ENCODE measurements at regions not wholly inside any gene's neighbourhood (a gene's known extent, or its start where the extent isn't known, plus 50 kb on each side); places are given as distances from the start of the nearest gene placed in this dataset.

DNA sequence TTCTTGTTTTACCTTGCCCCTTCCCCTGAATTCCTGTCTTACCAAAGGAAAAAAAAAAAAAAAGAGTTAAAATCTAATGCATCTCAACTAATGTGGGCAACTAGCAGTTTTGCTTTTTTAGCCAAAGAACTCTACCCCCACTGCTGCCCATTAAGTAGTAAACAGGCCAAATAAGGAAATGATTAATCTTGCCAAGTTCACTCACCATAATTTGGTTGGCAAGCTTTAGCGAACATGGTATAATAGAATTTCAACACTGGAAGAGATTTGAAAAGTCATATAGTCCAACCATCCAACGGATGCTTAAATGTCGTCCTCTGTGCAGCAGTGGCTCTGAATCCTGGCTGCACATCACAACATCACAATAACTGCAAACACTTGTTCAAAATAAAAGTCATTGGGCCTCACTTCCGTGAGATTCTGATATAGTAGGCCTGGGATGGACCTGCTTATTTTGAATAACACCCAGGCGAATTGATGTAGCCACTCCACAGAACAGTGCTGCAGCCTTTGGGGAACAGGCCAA is 142.0 kb upstream of the UBE2E1 start:
- no peak for DNase-seq (ENCODE audit: low read depth in 4 of 4, low spot score in 2 of 4)

DNA sequence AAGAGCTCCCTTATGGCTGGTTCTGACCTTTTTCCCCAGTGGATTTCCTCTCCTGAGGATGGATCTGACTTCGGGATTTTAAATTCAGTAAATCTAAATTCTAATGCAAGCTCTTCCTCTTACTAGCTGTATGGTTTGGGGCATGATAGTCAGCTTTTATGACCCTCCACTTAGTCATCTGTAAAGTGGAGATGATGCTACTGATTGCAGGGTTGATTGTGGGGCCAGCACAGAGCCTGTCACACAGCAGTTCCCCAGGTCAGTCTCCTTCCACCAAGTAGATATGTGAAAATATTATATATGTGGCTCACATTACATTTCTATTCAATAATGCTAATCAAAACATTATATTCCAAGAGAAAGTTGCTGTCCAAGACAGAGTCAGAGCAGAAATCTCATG is 141.3 kb upstream of the UBE2E1 start:
- no peak for DNase-seq (ENCODE audit: low read depth in 4 of 4, low spot score in 2 of 4)

DNA sequence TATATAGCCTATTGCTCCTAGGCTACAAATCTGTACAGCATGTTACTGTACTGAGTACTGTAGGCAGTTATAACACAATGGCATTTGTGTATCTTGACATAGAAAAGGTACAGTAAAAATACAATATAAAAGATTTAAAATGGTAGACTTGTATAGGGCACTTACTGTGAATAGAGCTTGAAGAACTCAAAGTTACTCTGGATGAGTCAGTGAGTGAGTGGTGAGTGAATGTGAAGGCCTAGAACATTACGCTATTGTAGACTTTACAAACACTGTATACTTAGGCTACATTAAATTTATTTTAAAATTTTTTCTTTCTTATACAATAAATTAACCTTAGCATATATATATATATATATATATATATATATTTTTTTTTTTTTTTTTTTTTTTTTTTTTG is 140.0 kb upstream of the UBE2E1 start:
- DNase-seq (ENCODE audit: low read depth in 4 of 4, low spot score in 2 of 4) = no peak

DNA sequence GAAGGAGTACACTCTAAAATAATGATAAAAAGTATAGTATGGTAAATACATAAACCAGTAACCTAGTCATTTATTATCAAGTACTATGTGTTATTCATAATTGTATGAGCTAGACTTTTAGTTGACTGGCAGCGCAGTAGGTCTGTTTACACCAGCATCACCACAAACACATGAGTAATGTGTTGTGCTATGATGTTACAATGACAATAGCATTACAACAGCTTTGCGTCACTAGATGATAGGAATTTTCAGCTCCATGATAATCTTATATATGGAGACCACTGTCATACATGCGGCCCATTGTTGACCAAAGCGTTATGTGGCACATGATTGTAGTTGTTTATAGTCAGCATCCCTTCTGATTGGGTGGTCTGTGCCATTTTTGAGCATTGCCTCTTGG is 138.9 kb upstream of the UBE2E1 start:
- DNase-seq (ENCODE audit: low read depth in 4 of 4, low spot score in 2 of 4) = no peak

DNA sequence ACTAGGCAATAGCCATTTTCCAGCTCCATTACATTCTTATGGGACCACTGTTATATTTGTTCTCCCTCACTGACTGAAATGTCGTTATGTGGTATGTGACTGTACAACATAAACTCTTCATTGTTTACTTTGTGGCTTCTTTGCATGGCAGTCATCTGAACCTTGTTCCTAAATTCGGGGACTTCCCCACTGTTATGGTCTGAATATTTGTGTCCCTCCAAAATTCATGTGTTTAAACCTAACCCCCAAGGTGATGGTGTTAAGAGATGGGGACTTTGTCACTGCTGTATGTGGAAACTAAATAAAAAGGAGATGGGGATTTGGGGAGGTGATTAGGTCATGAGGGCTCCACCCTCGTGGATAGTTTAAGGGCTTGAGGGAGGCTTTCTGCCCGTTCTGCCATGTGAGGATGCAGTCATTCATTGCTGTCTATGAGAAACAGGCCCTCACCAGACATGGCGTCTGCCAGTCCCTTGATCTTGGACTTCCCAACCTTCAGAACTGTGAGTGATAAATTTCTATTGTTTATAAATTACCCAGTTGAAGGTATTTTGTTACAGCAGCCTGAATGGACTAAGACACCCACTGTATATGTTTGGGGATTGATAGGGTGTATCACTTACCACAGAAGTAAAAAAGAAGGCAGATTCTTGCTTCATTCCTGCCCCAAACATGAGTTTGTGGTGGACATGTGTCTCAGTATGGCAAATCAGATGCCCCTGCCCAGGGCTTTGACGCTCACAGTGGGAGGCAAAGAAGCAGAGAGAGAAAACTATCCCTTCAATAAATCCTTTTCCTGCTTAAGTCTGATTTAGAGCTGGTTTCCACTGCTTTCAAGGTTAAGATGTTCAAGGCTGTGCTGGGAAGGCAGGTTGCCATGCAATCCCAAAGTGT is 138.0 kb upstream of the UBE2E1 start:
- DNase-seq (ENCODE audit: low read depth in 4 of 4, low spot score in 2 of 4) = no peak

DNA sequence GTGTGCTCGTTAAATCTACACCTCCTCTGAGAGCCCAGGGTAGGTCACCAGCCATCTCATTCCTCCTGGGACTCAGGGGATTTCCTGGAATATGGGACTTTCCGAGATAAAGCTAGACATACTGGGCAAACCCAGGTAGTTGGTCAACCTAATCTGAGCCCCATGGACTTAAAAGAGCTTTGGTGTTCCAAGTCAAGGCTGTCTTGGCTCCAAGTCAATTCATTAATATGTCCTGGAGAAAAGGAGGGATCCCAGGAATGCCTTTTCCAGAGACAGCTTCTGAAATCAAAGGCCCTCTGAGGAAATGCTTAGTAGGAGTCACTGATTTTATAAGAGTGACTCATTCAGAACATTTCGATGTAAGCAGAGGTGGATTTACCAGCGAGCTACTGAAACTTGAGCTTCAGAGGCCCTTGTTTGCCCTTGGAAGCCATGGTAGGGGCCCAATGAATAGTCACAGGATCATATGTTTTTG is 137.3 kb upstream of the UBE2E1 start:
- no peak for DNase-seq (ENCODE audit: low read depth in 4 of 4, low spot score in 2 of 4)

DNA sequence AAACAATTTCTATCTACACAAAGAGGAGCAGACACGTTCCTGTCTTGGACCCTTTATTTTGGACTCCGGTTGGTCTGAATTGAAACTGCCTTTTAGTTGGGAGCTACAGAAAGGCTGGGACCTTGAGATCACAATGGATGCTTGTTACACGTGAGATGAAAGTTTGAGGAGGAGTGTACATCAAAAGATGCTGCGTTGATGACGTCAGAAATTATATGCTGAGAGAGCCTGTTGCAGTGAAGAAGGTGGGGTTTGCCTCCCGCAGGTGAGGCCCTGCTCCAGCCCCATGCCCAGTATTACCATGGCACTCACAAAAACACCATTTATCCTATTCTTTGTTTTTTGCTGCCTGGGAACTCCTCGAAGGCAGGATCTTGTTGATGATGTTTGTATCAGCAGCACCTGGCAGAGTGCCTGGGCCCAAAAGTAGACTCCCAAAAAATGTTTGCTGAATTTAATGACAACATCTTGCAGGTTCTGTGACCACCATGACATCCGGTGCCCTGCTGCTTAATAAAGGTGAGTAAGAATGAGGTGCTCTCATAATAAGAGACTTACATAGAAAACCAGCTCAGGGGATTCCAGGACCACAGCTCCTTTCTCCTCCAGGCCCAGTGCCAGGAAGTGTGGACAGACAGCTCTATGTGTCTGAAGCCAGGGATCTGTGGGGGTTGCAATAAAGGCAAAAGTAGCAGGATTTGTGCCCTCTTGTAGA is 136.1 kb upstream of the UBE2E1 start:
- no peak for DNase-seq (ENCODE audit: low read depth in 4 of 4, low spot score in 2 of 4)

DNA sequence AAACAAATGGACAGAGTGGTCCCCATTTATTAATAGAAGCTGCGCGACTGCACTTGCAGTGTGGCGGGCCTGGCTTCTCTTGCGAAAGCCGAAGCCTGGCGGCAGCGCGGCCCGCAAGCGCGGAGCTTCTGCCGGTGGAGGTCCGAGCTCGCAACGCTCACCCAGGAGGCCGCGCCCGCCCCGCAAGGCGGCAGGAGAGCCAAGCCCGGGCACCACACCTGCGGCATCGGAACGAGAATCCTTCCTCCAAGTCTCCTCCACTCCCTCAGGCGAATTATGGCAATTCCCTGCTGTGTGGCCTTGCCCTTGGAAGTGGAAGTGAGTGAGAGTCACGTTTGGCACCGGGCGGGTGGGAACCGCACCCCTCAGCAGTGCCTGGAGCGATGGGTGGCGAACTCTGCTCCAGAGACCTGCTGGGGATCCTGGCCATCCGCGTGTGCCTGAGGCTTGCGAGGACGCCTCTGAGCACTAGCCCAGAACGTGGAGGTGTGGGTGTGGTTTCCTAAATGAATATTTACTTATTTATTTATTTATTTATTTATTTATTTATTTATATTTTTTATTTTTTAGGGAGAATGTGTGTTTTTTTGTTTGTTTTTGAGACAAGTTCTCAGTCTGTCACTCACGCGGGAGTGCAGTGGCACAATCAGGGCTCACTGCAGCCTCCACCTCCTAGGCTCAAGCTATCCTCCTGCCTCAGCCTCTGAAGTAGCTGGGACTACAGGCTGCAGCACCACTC is 133.7 kb upstream of the UBE2E1 start:
- DNase-seq (ENCODE audit: low read depth in 4 of 4, low spot score in 2 of 4) = peak in 2 of 4 donors; percentile 14 to 19

DNA sequence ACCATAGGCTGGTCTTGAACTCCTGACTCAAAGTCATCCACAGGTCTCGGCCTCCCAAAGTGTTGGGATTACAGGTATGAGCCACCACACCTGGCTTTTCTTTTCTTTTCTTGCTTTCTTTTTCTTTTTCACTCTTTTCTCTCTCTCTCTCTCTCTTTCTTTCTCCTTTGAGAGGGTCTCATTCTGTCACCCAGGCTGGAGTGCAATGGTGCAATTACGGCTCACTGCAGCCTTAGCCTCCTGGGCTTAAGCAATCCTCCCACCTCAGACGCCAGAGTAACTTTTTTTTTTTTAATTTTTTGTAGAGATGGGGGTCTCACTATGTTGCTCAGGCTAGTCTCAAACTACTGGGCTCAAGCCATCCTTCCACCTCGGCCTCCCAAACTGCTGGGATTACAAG is 133.1 kb upstream of the UBE2E1 start:
- DNase-seq (ENCODE audit: low read depth in 4 of 4, low spot score in 2 of 4) = no peak

DNA sequence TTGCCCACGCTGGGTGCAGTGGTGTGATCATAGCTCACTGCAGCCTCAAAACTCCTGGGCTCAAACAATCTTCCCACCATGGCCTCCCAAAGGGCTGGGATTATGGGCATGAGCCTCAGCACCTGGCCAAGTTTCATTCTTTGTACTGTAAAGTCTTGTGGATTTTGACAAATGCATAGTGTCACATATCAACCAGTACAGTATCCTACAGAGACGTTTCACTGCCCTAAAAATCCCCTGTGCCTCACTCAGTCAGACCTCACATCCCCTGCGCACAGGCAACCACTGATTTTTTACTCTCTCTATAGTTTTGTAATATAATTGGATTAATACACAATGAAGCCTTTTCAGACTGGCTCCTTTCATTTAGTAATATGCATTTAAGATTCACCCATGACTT is 130.7 kb upstream of the UBE2E1 start:
- no peak for DNase-seq (ENCODE audit: low read depth in 4 of 4, low spot score in 2 of 4)

DNA sequence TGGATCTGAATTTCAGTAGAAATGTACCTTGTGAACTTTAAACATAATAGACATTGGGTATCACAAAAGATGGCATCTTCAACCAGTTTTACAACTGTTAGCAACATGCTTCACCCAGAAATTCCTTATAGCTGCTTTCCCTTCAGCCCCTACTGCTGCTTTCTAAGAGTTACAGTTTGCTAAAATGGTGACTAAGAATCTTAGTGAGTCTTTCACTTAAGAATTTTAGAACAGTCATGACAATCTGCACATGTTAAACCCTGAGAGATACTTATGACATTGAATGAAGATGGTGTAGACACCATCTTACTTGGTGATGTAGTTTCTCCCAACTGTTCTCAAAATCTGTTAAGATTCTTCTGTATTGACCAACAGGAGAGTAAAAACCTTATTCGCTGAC is 129.7 kb upstream of the UBE2E1 start:
- DNase-seq (ENCODE audit: low read depth in 4 of 4, low spot score in 2 of 4) = no peak

DNA sequence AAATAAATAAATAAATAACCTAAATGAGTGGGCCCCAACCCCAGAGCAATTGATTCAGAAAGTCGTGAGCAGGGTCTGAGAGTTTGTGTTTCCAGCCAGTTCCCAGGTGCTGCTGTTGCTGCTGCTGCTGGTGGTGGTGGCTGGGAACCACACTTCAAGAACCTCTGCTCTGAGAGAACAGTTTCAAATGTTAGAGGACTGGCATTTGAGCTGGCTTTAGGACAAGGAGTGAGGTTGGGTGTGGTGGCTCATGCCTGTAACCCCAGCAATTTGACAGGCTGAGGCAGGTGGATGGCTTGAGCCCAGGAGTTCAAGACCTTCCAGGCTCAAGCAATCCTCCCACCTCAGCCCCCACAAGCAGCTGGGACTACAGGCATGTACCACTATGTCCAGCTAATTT is 123.1 kb upstream of the UBE2E1 start:
- DNase-seq (ENCODE audit: low read depth in 4 of 4, low spot score in 2 of 4) = no peak

DNA sequence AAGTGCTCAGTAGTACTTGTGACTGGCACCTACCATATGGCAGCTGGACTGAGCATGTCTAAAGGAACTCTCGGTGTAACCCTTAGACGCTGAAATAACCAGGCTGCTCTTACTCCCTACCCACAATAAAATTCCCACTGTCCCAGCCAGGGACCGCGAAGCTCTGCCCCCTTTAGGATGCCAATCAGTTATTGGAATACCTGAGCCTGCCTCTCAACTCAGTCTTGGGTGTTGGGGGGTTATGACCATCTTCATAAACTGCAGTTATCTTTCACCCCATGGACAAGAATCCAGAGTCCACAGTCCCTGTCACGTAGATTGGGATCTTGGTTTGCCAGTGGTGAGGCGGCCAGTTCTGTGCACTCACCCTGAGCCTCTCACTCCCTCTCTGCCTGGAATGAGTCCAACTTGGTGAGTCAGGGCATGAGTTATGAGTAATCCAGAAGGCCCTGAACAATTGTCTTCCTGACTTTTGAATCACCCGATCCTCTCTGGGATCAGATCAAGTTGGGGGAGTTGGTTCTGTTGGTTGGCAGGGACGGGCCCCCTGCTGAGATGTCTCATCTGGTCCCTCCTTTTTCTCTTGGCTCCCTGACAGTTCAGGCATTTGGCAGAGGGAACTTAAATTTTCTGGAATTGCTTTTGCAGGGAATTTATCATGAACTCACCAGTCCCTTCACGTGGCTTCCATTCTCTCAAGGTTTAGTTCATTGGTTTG is 120.1 kb upstream of the UBE2E1 start:
- peak in 2 of 4 donors; percentile 11 to 41 for DNase-seq (ENCODE audit: low read depth in 4 of 4, low spot score in 2 of 4)

DNA sequence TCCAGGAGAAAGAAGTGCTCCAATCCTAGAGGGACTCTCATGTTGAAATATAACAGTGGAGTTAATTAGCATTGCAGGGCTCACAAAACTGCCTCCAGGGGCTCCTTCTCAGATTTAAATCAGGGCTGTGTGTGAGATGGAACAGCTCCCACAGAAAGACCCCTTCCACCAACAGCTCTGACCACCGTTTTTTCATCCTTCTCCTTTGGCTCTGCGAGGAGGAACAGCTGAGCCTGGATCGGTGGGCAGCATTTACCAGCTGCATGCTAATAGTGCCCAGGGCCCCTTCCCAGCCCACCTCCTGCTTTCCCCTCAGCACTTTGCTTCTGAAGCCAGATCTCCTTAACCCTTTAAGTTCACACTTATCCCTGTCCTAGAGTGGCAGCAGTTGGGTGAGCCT is 119.2 kb upstream of the UBE2E1 start:
- no peak for DNase-seq (ENCODE audit: low read depth in 4 of 4, low spot score in 2 of 4)

DNA sequence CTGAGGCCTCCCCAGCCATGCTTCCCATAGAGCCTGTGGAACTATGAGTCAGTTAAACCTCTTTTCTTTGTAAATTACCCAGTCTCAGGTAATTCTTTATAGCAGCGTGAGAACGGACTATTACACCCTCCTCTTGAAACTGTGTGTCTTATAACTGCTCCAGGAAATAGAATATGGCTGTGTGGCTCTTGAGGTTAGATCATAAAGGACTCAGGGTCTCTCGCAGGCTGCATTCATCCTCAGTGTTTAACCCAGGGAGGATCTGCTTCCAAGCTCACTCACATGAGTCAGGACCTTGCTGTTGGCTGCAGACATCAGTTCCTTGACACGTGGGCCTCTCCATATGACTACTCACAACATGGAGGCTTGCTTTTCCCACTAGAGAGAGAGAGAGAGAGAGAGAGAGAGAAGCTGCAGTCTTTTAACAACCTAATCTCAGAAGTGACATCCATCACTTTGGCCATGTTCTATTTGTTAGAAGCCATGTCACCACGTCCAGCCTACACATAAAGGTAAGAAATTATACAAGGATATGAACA is 114.3 kb upstream of the UBE2E1 start:
- DNase-seq (ENCODE audit: low read depth in 4 of 4, low spot score in 2 of 4) = no peak

DNA sequence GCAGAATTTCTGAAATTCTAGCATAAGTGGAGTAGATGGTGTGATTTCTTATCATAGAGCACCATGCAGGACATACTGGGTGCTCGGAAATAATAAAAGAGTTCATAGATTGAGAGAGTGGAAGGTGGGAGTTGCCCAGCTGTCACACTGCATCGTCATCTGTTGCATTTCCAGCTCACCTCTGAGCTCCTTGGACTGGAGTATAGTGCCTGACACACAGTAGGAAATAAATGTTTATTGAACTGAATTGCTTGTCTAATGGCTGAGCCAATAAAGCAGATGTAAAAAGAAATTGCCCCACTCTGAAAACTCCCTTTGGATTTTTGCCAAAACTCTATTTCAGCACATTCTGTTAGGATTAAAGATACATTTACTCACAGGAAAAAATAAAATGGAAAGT is 108.9 kb upstream of the UBE2E1 start:
- DNase-seq (ENCODE audit: low read depth in 4 of 4, low spot score in 2 of 4) = no peak

DNA sequence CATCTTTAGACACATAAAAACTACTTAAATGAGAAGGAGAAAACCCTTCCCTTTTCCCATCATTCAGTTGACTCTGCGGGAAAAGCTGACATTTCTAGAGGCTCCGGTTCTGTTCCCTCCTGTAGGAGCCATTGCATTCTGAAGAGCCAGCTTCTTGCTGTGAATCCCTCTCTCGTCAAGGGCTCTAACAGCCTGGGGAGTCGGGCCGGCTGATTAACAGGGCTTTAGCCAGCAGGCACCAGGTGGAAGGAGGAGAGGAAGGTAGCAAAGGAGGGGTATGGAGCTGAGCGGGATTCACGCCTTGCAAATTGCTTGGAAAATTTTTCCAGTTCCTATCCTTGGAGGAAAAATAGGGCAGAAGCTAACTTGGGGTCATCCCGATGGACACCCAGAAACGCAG is 108.3 kb upstream of the UBE2E1 start:
- no peak for DNase-seq (ENCODE audit: low read depth in 4 of 4, low spot score in 2 of 4)

DNA sequence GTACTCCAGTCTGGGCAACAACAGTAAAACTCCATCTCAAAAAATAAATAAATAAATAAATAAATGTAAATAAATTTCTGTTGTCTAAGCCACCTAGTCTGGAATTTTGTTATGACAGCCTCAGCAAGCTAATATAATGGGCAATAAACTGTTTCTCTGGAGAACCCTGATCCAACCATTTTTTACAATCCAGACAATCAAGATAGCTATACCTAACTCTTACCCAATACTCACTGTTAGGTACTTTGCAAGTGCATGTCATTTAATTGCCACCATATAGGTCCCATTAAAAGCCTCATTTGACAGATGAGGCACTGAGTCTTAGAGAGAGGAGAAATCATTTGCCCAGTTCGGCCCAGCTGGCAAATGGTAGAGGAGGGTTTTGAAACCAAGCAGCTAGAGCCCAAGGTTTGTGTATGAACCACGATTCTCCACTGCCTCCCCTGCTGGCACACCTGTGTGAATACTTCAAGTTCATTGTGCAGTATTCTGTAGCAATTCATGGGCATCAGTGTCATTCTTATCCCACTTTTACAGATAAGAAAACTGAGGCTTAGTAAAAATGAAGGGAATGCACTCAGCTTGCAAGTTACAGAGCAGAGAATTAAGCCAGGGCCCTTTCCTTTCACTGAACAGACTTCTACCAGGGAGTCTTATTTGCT is 107.0 kb upstream of the UBE2E1 start:
- DNase-seq (ENCODE audit: low read depth in 4 of 4, low spot score in 2 of 4) = no peak

DNA sequence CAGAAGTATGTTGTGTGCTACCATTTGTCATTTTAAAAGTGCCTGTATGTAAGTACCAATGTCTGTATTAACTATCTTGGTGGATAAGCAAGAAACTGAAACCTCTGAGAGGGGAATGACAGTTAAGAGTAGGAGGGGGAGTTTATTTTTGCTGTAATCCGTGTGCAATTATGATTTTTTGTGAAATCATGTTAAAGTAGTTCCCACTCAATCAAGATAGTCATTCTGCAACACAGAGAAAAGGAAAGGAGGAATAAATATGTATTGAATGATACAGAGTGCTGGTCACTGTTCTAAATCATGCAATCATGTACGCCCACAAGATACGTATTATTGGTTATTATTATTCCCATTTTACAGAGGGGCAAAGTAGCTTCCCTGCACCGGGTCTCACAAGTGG is 105.1 kb upstream of the UBE2E1 start:
- no peak for DNase-seq (ENCODE audit: low read depth in 4 of 4, low spot score in 2 of 4)

All from left renal cortex interstitium (tissue), 4 donors.